ENCODE measurements at regions not wholly inside any gene's neighbourhood (a gene's known extent, or its start where the extent isn't known, plus 50 kb on each side); places are given as distances from the start of the nearest gene placed in this dataset. TPM values are rescaled to one million over a fixed set of nuclear protein-coding genes. Genes with fewer than 3 reads are reported as not detected.

DNA sequence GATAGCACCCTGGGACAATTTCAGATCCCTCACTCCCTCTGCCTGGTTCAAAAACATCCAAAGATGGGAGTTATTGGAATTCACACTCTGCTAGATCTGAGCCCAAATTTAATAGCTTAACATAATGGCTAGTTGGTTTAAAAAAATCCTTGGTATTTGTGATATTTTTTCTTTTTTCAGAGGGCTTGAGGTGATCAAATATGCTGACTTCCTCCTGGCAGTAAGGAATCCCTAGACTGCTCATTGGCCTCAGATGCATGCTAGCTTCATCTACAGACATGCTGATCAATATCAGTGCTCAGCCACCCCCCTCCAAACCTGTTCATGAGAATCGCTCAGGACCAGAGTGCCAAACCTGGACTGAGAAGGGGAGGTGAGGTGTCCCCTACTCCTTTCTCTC, 74.7 kb upstream of the PLPP4 start:
- no peak for DNase-seq

DNA sequence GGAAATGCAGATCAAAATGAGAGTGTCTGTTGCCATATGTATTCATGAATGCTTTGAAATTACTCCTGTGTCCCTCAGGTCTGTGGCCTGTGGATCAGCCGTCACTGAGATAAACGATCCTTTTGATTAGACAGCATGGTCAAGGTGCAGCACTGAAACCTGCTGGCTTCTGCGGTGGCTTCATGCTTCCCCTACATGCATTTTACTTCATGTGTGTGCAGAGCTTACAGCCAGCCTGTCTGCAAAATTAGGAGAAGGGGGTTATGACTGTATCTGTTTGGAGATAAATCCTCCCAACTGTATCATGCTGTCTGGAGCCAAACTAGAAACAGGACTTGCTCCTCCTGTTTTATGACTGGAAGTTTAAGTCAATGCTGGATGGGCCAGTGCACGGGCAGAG, 71.0 kb upstream of the PLPP4 start:
- DNase-seq, result no peak

DNA sequence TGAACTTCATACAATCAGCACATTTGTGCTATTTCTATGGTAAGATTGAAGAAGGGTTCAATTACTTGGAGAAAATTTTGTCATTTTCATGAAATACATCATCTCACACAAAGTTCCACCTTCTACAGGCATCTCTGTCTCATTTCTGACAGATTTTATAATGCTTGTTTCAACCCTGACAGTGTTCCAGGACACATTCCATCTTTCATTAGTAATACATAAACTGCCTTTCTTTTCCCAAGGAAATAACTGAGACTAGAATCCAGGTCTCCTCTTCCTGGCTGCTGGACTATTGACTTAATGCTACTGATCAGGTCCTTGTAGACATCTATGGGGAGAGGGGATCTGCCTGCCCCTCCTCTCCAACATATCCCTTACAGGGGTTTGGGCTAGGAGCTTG, 70.1 kb upstream of the PLPP4 start:
- DNase-seq, result no peak

DNA sequence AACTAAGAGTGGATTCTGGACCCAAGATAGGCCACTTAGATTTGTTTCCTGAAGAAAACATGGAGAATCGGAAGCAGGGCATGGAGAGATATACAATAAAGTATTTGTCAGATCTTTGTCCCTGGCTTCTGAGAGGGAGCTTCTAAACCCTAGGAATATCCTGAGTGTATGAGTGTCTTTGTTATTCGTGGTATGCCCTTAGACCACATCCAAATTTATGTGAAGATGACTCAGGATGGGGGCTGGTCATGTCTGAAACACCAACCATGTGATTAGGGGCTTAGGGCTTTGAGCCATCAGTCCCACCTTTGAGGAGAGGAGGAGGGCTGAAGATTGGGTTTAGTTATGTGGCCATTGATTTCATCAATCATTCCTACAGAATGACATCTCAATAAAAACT, 69.7 kb upstream of the PLPP4 start:
- no peak for DNase-seq

DNA sequence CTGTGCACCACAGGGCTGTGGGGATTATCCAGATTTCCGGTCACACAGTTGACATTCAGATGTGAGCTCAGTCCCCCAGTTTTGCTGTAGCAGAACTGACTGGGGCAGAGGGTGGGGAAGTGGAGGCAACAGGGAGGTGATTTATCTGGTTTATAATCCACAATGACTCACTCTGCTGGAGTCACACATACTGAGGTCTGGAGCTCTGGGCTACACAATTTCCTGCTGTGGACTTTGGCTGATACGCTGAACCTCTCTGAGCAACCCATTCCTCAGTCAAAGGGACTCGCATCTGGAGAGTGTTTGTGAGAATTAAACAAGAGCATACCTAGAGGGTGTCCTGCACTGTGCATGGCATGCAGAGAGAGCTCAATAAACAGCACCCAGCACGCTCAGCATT, 64.8 kb upstream of the PLPP4 start:
- no peak for DNase-seq

DNA sequence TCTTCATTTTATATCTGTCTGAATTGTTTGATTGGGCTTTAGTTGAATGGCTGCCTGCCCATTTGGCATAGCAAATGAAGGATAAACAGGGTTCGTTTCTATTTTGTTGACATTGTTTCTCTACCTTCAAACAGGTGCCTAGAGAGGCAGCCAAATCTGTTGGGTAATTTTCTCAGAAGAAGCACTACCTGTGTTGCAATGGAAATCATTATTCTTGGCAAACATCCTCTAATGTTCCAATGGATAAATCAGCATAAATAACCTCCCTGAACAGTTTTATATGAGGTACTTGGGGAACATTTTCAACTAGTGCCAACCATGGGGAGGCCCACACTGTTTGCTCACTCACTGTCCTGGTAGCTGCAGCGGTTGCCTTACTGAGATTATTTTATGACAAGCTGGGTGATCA, 64.4 kb upstream of the PLPP4 start:
- DNase-seq, result peak; percentile 16

DNA sequence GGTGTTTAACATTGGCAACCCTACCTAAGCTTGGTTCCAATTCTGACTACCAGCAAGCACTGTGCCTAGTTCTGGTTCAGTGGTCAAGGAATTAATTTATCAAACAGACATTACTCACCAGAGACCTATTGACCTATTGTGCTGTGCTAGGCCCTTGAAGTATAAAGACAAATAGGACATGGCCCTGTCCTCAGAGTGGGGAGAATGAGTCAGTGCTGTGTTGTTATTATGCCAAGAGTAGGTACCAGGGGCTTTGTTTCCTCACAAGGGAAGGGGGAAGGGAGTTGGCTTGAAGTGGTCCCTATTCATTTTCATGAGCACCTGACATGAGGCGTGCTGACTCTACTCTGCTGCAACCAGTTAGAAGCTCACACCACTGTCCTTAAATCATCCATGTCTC, 62.6 kb upstream of the PLPP4 start:
- DNase-seq, result no peak

DNA sequence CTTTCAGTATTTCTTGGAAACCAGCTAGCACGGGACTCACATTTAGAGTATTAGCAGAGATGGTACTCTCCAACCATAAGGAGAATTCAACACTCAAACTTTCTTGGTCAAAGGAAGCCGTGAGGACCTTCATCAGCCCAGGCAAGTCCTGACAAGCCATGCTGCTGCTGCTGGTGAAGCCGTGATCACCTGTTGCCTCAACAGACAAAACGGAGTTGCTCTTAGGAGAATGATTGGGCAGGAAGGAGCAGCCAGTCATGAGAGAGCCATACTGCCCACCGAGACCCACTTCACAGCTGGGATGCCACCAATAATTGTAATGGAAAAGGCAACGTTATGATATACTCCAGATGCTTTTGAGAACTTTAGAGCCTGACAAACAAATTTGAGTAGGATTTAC, 60.8 kb upstream of the PLPP4 start:
- DNase-seq, result no peak

DNA sequence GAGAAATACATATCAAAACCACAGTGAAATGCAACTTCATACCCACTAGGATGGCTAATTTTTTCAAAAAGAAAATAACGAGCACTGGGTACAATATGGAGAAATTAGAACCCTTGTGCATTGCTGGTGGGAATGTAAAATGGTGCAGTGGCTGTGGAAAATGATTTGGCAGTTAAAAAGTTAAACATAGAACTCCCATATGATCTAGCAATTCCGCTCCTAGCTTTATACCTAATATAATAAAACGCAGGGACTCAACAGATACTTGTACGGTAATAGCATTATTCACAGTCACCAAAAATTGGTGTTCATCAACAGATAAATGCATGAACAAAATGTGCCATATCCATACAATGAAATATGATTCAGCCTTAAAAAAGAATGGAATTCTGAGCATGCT, 58.8 kb upstream of the PLPP4 start:
- DNase-seq, result no peak

DNA sequence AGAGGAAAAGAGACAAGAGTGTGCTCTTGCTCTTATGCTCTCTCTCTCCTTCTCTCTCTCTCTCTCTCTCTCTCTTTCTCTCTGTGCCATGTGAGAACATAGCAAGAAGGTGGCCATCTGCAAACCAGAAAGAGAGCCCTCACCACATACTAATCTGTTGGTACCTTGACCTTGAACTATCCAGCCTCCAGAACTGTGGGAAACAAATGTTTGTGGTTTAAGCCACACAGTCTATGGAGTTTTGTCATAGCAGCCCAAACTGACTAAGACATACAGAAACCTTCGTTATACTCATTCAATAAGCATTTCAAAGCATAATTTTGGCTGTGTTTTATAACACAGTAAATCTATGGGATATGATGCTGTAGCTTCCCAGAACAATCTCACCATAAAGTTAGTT, 56.4 kb upstream of the PLPP4 start:
- DNase-seq, result no peak

DNA sequence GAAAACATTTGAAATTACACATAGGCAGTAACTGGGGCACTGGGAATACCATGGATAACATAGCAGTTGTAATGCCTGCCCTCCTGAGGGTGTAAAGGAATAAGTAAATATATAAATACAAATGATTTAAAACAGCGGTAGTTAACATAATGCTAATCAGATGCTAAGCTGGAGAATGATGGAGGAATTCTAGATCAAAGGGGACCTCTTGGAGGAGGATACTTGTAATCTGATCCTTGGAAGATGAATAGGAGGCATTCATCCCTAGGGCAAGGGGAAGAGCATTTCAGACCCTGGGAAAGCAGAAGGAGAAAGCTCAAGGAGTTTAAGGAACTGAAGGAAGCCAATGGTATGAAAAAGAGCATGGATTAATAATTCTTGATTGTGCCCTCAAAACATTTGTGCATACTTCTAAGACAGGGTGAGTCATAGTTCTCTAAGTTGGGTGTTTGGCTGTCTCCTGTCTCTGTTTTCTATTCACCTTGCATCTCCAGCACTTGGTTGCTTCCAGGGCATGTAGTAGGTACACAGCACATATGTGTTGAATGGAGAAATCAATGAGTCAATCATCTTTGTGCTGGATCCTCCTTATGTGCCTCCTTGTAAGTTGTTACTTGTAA, 54.8 kb upstream of the PLPP4 start:
- DNase-seq, result no peak

DNA sequence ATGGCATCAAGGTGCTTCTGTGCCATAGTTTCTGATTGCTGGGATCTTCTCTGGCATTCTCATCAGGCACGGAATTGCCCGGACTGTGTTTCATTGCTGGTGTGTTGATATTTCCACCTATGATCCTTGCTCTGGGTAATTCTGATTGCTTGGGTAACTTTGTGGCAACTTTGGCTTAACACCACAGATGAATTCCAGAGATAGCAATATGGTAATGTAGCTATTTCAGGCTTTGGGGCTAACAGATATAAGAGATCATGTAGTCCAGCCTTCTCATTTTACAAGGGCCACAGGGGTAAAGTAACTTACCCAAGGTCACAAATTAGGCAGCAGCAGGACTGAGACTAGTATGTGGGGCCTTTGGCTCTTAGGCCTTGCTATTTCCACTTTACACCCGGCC, 53.9 kb upstream of the PLPP4 start:
- DNase-seq, result no peak

DNA sequence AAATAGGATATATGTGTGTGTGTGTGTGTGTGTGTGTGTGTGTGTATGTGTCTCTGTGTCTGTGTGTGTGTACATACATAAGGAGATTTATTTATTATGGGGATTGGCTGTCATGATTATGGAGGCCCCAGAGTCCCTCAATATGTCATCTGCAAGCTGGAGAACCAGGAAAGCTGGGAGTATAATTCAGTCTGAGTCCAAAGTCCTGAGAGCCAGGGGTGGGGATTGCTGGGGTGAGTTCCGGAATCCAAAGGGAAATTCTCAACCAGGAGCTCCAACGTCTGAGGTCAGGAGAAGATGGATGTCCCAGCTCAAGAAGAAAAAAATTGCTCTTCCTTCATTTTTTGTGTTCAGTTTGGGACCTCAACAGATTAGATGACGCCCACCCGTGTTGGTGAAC, 50.7 kb upstream of the PLPP4 start:
- DNase-seq, result no peak

Small RNAs in the stretch of these regions (small RNA-seq; reads per million reads assigned to genes)
- gene AL355298.1 (ENCODE audit: low replicate concordance), result not detected

Measured in tongue (tissue), 2 donors.